ENCODE measurements at regions not wholly inside any gene's neighbourhood (a gene's known extent, or its start where the extent isn't known, plus 50 kb on each side); places are given as distances from the start of the nearest gene placed in this dataset.

GRCh38 chr5:90191352-90192045 lies 218.1 kb downstream of the CETN3 start:
- DNase-seq (ENCODE audit: low spot score) = no peak

GRCh38 chr5:90185897-90186468 lies 223.6 kb downstream of the CETN3 start:
- DNase-seq (ENCODE audit: low spot score) = no peak

GRCh38 chr5:90184764-90185163 lies 224.8 kb downstream of the CETN3 start:
- no peak for DNase-seq (ENCODE audit: low spot score)

DNA sequence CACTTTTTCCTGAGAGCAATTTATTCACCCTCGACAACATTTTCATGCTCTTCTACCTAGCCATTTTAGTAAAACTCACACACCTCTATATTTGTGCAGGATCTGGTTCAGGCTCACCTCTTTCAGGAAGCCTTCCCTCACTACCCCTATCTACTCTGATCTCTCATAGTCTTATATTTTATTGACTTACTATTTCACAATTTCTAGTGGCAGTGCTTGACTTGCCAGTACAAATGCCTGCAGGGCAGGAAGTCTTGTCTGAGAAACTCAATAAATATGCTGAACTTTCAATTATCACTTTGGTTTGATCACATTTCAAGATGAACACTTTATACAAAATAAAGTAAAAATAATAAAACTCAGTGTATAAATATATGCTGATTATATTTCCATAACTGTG lies 226.8 kb downstream of the CETN3 start:
- no peak for DNase-seq (ENCODE audit: low spot score)

- DNase-seq (ENCODE audit: low spot score) = no peak
Measured at GRCh38 chr5:90174236-90174635, 235.3 kb downstream of the CETN3 start.

DNA sequence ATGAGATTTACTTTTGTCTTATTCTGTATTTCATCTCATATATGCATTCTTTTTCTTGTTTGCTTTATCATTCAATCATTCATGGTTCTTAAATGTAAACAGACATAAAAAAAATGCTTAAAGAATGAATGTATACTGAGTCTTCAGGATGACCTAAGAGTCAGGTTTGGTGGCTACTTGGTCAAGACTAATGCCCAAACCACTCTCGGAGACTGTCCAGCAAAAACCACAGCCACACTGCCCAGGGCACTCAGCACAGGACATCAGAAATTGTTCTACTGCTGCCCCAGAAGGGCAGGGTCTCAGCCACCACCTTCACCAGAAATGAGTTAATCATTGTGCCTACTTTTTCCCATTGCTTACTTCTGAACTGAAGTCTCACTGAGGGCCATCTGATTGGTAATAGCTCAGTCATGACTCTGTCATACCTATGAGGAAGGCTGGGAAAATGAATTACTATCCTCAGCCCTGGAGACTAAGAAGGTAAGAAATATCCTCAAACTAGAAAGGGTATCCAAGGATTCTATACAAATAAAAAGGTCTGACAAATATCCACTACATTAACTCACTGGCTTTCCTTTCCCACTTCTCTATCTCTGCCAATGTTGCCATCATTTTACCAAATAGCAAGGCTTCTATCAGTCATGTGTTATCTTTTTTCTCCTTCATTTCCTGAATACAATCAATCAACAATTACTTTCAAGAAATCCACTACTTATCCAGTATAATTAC lies 236.1 kb downstream of the CETN3 start:
- DNase-seq (ENCODE audit: low spot score) = no peak

- DNase-seq (ENCODE audit: low spot score) = no peak
Measured at GRCh38 chr5:90171466-90171865, 238.1 kb downstream of the CETN3 start.

DNA sequence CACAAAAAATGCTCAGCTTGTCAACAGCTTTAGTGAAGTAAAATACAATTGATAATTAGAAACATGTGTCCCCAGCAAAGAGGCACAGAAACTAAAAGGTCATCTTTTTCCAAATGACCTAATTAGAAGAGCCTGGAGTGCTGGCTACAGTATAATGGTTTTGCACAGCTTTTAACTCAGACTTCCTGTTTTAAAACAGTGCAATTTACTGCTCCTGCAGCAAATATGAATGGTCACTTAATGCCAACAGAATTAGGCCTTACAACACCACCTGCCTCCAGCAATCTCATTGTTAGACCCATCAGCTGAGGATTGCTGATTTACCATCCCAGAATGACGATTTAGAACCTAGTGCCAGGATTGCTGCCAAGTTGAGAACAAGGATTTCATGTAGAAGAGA lies 239.3 kb downstream of the CETN3 start:
- DNase-seq (ENCODE audit: low spot score) = no peak

DNA sequence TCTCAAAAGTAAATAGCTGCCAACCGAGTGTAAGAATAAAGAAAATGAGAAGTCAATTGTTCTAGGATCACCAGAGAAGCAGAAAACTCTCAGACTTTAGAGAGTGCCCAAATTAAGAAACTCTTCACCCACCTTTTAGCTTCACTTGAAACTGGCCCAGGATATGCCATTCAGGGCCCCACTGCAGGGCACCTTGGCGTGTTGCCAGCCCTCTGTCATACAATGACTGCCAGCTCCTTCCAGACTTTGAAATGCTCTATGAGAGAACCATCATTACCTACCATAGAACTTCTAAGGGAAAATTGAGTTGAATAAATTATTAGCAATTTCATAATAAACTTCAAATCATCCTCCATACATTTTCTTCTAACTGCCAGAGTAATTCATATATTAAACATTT lies 240.5 kb downstream of the CETN3 start:
- DNase-seq (ENCODE audit: low spot score) = no peak

DNA sequence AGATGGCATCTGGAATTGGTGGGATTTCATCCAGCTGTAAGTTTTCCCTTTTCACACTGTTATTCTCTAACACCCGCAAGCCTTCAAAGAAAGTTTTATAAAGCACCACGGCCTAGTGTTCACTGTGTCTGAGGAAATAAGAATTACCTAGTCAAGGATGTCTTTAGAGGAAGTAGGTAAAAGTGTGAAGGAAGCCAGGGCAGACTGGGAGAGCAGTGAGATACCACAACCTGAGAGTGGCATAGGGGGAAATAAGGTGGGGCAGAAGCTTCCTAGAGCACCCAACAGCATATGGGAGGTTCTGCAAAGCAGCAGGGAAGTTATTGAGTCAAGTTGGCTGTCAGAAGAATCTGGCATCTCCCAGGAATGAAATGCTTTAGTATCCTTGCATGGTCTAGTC lies 241.2 kb downstream of the CETN3 start:
- DNase-seq (ENCODE audit: low spot score) = no peak

- DNase-seq (ENCODE audit: low spot score) = no peak
Measured at GRCh38 chr5:90166816-90167215, 242.7 kb downstream of the CETN3 start.

DNA sequence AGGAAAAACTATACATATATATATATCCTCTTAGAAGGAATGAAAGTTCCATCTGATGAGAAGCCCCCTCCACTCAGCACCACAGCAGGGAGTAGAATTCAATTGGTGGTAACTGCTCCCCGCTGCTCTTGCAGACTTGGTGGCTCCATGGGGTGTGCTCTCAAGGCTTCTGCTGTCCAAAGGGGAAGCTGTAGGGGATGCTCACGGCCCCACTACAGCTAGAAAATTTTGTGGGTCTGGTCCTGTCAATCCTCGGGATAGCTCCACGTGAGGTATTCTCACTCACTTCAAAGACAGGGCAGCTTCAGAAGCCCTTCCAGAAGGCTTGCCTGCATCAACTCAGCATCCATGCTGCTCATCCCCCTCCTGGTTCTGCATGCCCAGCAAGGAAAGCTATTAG lies 247.2 kb downstream of the CETN3 start:
- no peak for DNase-seq (ENCODE audit: low spot score)

DNA sequence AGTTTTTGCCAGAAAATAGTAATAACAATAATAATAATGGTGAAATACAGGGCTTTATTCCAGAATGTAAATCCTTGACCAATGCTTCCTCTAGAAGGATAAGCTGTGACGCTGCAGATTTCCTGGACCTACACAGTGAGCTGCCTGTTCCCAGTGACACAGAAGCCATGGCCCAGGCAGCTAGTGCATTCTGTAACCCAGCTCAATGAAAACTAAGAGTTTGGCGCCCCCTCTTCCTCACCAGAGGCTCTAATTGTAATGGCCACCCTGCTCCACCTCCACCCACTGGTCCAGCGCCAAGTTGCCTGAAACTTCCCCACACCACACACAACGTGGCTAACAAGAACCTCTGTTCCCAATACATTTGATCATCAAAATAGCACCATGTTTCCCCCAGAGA lies 248.1 kb downstream of the CETN3 start:
- no peak for DNase-seq (ENCODE audit: low spot score)

GRCh38 chr5:90158131-90158530 lies 251.4 kb downstream of the CETN3 start:
- DNase-seq (ENCODE audit: low spot score) = no peak

GRCh38 chr5:90153031-90153430 lies 256.5 kb downstream of the CETN3 start:
- no peak for DNase-seq (ENCODE audit: low spot score)

DNA sequence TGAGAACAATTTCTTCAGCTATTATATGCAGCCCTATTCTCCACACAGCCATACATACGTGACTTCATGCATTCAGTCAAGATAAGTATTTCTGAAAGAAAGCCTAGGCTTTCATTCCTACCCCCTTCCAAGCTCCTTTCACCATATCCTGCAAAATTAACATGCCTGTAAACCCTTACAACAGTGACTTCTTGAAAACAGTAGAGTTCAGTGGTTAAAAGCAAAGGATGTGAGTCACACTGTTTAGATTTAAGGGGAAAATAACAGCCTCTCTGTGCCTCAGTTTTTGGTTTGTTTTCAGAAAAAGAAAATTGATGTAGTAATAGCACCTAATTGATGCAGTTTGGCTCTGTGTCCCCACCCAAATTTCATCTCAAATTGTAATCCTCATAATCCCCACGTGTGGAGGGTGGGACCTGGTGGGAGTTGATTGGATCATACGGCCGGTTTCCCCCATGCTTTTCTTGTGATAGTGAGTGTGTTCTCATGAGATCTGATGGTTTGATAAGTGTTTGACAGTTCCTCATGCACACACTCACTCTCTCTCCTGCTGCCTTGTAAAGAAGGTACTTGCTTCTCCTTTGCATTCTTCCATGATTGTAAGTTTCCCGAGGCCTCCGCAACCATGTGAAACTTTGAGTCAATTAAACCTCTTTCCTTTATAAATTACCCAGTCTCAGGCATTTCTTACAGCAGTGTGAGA lies 264.8 kb downstream of the CETN3 start:
- DNase-seq (ENCODE audit: low spot score) = no peak

DNA sequence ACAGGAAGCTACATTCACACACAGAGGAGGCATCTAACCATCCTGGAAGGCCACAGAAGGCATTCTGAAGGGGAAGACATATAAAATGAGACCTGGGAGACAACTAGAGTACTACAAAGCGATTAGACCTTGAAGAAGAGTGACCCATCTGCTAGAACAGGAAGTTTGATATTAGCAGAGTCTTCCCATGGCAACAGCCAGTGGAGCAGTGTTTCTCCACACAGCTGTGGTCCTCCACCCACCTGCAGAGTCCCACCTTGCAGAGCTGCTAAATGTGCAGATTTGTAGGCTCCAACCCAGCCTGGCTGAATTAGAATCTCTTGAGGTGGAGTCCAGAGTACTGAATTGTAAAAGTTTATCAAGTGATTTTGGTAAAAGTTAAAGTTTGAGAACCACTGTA lies 267.0 kb downstream of the CETN3 start:
- no peak for DNase-seq (ENCODE audit: low spot score)

DNA sequence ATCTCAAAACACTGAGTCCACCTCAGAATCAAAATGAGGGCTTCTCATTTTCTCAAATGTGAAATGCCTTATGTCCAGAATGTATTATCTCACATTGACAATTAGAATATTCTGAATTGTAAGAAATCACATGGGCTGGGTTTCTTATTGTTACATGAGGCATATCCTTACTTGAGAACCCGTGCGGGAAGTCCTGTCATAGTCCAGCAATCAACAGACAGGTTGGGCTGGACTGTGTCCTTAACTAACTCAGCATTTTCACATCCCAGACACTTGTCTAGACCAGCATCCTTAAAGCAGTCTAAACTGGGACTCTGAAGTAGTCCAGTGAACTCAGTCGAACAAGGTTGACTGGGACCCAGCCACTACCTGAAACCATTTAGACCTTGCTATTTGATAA lies 267.6 kb downstream of the CETN3 start:
- DNase-seq (ENCODE audit: low spot score) = no peak

GRCh38 chr5:90136952-90137528 lies 272.5 kb downstream of the CETN3 start:
- DNase-seq (ENCODE audit: low spot score) = no peak

GRCh38 chr5:90135779-90136378 lies 273.7 kb downstream of the CETN3 start:
- DNase-seq (ENCODE audit: low spot score) = no peak

GRCh38 chr5:90134892-90135291 lies 274.7 kb downstream of the CETN3 start:
- peak; percentile 10 for DNase-seq (ENCODE audit: low spot score)

GRCh38 chr5:90134381-90134780 lies 275.2 kb downstream of the CETN3 start:
- DNase-seq (ENCODE audit: low spot score) = no peak

All from AG08396 (cell line).